Sigmoid colon (tissue), 3 donors: ENCODE measurements at regions not wholly inside any gene's neighbourhood (a gene's known extent, or its start where the extent isn't known, plus 50 kb on each side); places are given as distances from the start of the nearest gene placed in this dataset.

Experiments used
- CTCF ChIP-seq, 4 experiments: fragments of 450-650 bp in 3 of 4; fragments of 200-600 bp in 1 of 4; IDR thresholded peaks; one replicate each; pipeline ENCODE4 v1.5.1; 2016 to 2019; ENCODE audit warnings: antibody characterized with exemption in 4 of 4, mild to moderate bottlenecking in 3 of 4, moderate library complexity in 2 of 4
- POLR2A ChIP-seq, 2 donors: fragments of 450-650 bp; IDR thresholded peaks; one replicate each; pipeline ENCODE4 v1.6.1; 2016; ENCODE audit warnings: antibody characterized with exemption in 2 of 2, mild to moderate bottlenecking in 2 of 2, moderate library complexity in 2 of 2

GRCh38 chr7:46975493-46975892 is 606.4 kb downstream of the TNS3 start:
- no peak for TF ChIP-seq POLR2A (IDR thresholded peaks at IDR 0.05)
- TF ChIP-seq CTCF (IDR thresholded peaks at IDR 0.05), result no peak
